GM13976 (cell line): ENCODE measurements at regions not wholly inside any gene's neighbourhood (a gene's known extent, or its start where the extent isn't known, plus 50 kb on each side); places are given as distances from the start of the nearest gene placed in this dataset.

Experiments
- DNase-seq: peaks from one replicate; pipeline ENCODE4 v3.0.0; 2012; ENCODE audit warnings: low spot score
- CTCF ChIP-seq: IDR thresholded peaks from 2 replicates; pipeline ENCODE4 v1.5.1; 2012; ENCODE audit warnings: borderline replicate concordance, mild to moderate bottlenecking; ENCODE audit not compliant: insufficient read depth; ENCODE audit errors: extremely low read depth, missing control alignments, control extremely low read depth
- in situ Hi-C: fragments of 300-500 bp; cut with MboI; formaldehyde crosslinking; loops from one replicate; pipeline ENCODE4 v1.12.0; 2022; ENCODE audit warnings: low sequenced_read_pairs, mixed read lengths, inconsistent platforms; ENCODE audit not compliant: unreplicated experiment

- no peak for TF ChIP-seq CTCF
These were observed 250.2 kb downstream of the DACT1 start for GRCh38 chr14:58887931-58888330.

GRCh38 chr14:58898655-58899316, 261.0 kb downstream of the DACT1 start:
- no peak for TF ChIP-seq CTCF
- in situ Hi-C loops = no loop called here
- no peak for DNase-seq

More at GRCh38 chr14:58887931-58888330, 250.2 kb downstream of the DACT1 start:
- in situ Hi-C loops = no loop called here
- no peak for DNase-seq

GRCh38 chr14:58899317-58899713, 261.6 kb downstream of the DACT1 start:
- no peak for TF ChIP-seq CTCF
- in situ Hi-C loops = no loop called here
- DNase-seq = no peak

GRCh38 chr14:58901826-58902225, 264.1 kb downstream of the DACT1 start:
- no peak for DNase-seq
- no peak for TF ChIP-seq CTCF
- in situ Hi-C loops = no loop called here

GRCh38 chr14:58904776-58905175, 267.0 kb downstream of the DACT1 start:
- in situ Hi-C loops = no loop called here
- DNase-seq = no peak

GRCh38 chr14:58907803-58908202, 270.0 kb downstream of the DACT1 start:
- DNase-seq = no peak
- TF ChIP-seq CTCF = no peak
- in situ Hi-C loops = no loop called here

More at GRCh38 chr14:58904776-58905175, 267.0 kb downstream of the DACT1 start:
- no peak for TF ChIP-seq CTCF

- no peak for DNase-seq
- no peak for TF ChIP-seq CTCF
- in situ Hi-C loops = no loop called here
These were observed 274.5 kb downstream of the DACT1 start for GRCh38 chr14:58912287-58912686.
